Progenitor cell of endocrine pancreas (in vitro differentiated cells): ENCODE measurements at regions not wholly inside any gene's neighbourhood (a gene's known extent, or its start where the extent isn't known, plus 50 kb on each side); places are given as distances from the start of the nearest gene placed in this dataset.

Experiments used
- DNase-seq: peaks from one replicate; pipeline ENCODE4 v3.0.0; 2021; ENCODE audit warnings: low spot score; ENCODE audit not compliant: unreplicated experiment
- H3K27ac Mint-ChIP-seq: 2 replicates; pipeline ENCODE4 v1.8.0; 2021; ENCODE audit warnings: mild to moderate bottlenecking, moderate library complexity, mixed read lengths
- H3K27me3 Mint-ChIP-seq: 2 replicates; pipeline ENCODE4 v1.8.0; 2021; ENCODE audit warnings: mixed read lengths
- H3K36me3 Mint-ChIP-seq: 2 replicates; pipeline ENCODE4 v1.8.0; 2022; ENCODE audit warnings: mixed read lengths; ENCODE audit not compliant: insufficient read depth
- H3K4me1 Mint-ChIP-seq: 2 replicates; pipeline ENCODE4 v1.8.0; 2021; ENCODE audit warnings: low read depth, mixed read lengths
- H3K4me3 Mint-ChIP-seq: 2 replicates; pipeline ENCODE4 v1.8.0; 2021; ENCODE audit warnings: low read depth, mild to moderate bottlenecking, moderate library complexity, mixed read lengths
- H3K9me3 Mint-ChIP-seq: 2 replicates; pipeline ENCODE4 v1.8.0; 2021; ENCODE audit warnings: low read depth, mixed read lengths
- TF ChIP-seq, protein P1 (sequence below): fragments of 200-600 bp; sonication (generic); IDR thresholded peaks from one replicate; pipeline ENCODE4 v1.5.0; 2021; ENCODE audit warnings: antibody characterized with exemption, mild to moderate bottlenecking; ENCODE audit not compliant: unreplicated experiment

- H3K27ac Mint-ChIP-seq = no peak overlapping the region
- TF ChIP-seq, protein P1, sequence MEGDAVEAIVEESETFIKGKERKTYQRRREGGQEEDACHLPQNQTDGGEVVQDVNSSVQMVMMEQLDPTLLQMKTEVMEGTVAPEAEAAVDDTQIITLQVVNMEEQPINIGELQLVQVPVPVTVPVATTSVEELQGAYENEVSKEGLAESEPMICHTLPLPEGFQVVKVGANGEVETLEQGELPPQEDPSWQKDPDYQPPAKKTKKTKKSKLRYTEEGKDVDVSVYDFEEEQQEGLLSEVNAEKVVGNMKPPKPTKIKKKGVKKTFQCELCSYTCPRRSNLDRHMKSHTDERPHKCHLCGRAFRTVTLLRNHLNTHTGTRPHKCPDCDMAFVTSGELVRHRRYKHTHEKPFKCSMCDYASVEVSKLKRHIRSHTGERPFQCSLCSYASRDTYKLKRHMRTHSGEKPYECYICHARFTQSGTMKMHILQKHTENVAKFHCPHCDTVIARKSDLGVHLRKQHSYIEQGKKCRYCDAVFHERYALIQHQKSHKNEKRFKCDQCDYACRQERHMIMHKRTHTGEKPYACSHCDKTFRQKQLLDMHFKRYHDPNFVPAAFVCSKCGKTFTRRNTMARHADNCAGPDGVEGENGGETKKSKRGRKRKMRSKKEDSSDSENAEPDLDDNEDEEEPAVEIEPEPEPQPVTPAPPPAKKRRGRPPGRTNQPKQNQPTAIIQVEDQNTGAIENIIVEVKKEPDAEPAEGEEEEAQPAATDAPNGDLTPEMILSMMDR = no peak
- H3K4me3 Mint-ChIP-seq = no peak overlapping the region
- no peaks in the 10 kb centered on the region for H3K4me1 Mint-ChIP-seq
- H3K27me3 Mint-ChIP-seq = peaks cover 9% of the 10 kb centered on the region
- H3K9me3 Mint-ChIP-seq = no peaks in the 10 kb centered on the region
- H3K36me3 Mint-ChIP-seq = no peaks in the 10 kb centered on the region
- DNase-seq = no peak
Measured at GRCh38 chr3:159513444-159513843, 475.2 kb upstream of the IL12A start.

- Mint-ChIP-seq H3K4me3 (no peak overlapping the region), H3K27me3 (peaks cover 7% of the 10 kb centered on the region), H3K27ac (no peak overlapping the region), H3K9me3 (no peaks in the 10 kb centered on the region), H3K36me3 (no peaks in the 10 kb centered on the region), H3K4me1 (no peaks in the 10 kb centered on the region)
- no peak for DNase-seq
- TF ChIP-seq, protein P1 = no peak
Measured at GRCh38 chr3:159513867-159514380, 474.7 kb upstream of the IL12A start.

- no peak overlapping the region for H3K4me3 Mint-ChIP-seq
- DNase-seq = no peak
- no peaks in the 10 kb centered on the region for H3K9me3 Mint-ChIP-seq
- peaks cover 7% of the 10 kb centered on the region for H3K27me3 Mint-ChIP-seq
- H3K4me1 Mint-ChIP-seq = no peaks in the 10 kb centered on the region
- H3K36me3 Mint-ChIP-seq = no peaks in the 10 kb centered on the region
- H3K27ac Mint-ChIP-seq = no peak overlapping the region
- TF ChIP-seq, protein P1 = no peak
Measured at GRCh38 chr3:159517105-159517504, 471.5 kb upstream of the IL12A start.

DNA sequence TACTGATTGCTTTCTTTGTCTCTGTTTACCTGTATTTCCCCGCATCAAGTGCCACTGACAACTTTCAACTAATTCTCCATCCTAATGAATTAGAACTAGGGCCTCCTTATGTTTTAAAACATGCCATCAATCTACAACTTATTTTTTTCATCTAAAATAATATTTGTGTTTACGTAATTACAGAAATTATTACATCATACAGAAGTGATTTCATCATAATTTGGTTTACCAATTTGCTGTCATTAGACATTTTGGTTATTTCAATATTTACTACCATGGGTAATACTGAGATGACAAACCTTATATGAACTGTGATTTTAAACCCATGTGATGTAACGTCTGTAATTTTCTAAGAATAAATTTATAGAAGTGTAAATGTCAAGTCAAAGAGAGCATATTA, 468.0 kb upstream of the IL12A start:
- H3K4me3 Mint-ChIP-seq = no peak overlapping the region
- H3K36me3 Mint-ChIP-seq = no peaks in the 10 kb centered on the region
- no peaks in the 10 kb centered on the region for H3K4me1 Mint-ChIP-seq
- no peaks in the 10 kb centered on the region for H3K9me3 Mint-ChIP-seq
- H3K27me3 Mint-ChIP-seq = peaks cover 7% of the 10 kb centered on the region
- TF ChIP-seq, protein P1 = no peak
- no peak overlapping the region for H3K27ac Mint-ChIP-seq
- DNase-seq = no peak

GRCh38 chr3:159522276-159522675, 466.4 kb upstream of the IL12A start:
- Mint-ChIP-seq H3K9me3 (no peaks in the 10 kb centered on the region), H3K36me3 (no peaks in the 10 kb centered on the region), H3K4me3 (no peak overlapping the region), H3K27ac (no peak overlapping the region), H3K27me3 (no peaks in the 10 kb centered on the region), H3K4me1 (no peaks in the 10 kb centered on the region)
- TF ChIP-seq, protein P1 = no peak
- DNase-seq = no peak
